Aorta (tissue), 5 donors: ENCODE measurements at regions not wholly inside any gene's neighbourhood (a gene's known extent, or its start where the extent isn't known, plus 50 kb on each side); places are given as distances from the start of the nearest gene placed in this dataset.

Experiments used
- ATAC-seq: fragments of 200-7000 bp; cut with Tn5 transposase; one replicate; pipeline ENCODE4 v1.9.1; 2022; ENCODE audit warnings: moderate library complexity; ENCODE audit not compliant: low FRiP score
- DNase-seq, 2 donors: peaks; one replicate each; pipeline ENCODE4 v3.0.0-alpha.2; 2020
- H3K27ac ChIP-seq, 2 donors: one replicate each; pipeline ENCODE4 v1.5.1; 2013; ENCODE audit warnings: low read length in 2 of 2, mild to moderate bottlenecking in 2 of 2, moderate library complexity in 2 of 2, control low read depth in 1 of 2, inconsistent platforms in 1 of 2, low read depth in 1 of 2
- H3K27me3 ChIP-seq, 2 donors: one replicate each; pipeline ENCODE4 v1.6.1; 2013; ENCODE audit warnings: control low read depth in 1 of 2, low read length in 1 of 2, mild to moderate bottlenecking in 1 of 2, moderate library complexity in 1 of 2; ENCODE audit not compliant: insufficient read depth in 2 of 2, control insufficient read depth in 1 of 2
- H3K36me3 ChIP-seq, 2 donors: one replicate each; pipeline ENCODE4 v1.6.1; 2013; ENCODE audit warnings: control low read depth in 1 of 2, low read length in 1 of 2, mild to moderate bottlenecking in 1 of 2; ENCODE audit not compliant: insufficient read depth in 2 of 2, control insufficient read depth in 1 of 2
- H3K4me1 ChIP-seq, 2 donors: one replicate each; pipeline ENCODE4 v1.6.1; 2013; ENCODE audit warnings: low read length in 2 of 2, control low read depth in 1 of 2, mild to moderate bottlenecking in 1 of 2, moderate library complexity in 1 of 2; ENCODE audit not compliant: insufficient read depth in 2 of 2, control insufficient read depth in 1 of 2
- H3K4me3 ChIP-seq, 2 donors: one replicate each; pipeline ENCODE4 v1.5.1; 2013; ENCODE audit warnings: low read length in 2 of 2, control low read depth in 1 of 2, mild to moderate bottlenecking in 1 of 2
- H3K9me3 ChIP-seq: one replicate; pipeline ENCODE4 v1.6.1; 2013; ENCODE audit warnings: mild to moderate bottlenecking, low read length; ENCODE audit not compliant: control insufficient read depth
- WGBS, 2 donors: extraction: QIAGEN DNeasy Blood & Tissue Kit; methylation state at CpG; one replicate each; pipeline ENCODE4 v1.1.7; 2013; 5-methylcytosine and 5-hydroxymethylcytosine counted together
- intact Hi-C, 2 donors: fragments of 100-400 bp; cut with DNase I; formaldehyde crosslinking; loops; one replicate each; pipeline versions ENCODE4 v1.14.2 to v1.15.0; 2022
- donor health status: healthy with polysubstance abuse.
- donor health status: Bipolar disorder and iron deficiency.
- donor health status: DM: no; HTN: no; CAD: no.
- donor health status: DM: no; HTN: no; CAD: no.
- donor health status: DM: yes; HTN: yes; CAD: no.

DNA sequence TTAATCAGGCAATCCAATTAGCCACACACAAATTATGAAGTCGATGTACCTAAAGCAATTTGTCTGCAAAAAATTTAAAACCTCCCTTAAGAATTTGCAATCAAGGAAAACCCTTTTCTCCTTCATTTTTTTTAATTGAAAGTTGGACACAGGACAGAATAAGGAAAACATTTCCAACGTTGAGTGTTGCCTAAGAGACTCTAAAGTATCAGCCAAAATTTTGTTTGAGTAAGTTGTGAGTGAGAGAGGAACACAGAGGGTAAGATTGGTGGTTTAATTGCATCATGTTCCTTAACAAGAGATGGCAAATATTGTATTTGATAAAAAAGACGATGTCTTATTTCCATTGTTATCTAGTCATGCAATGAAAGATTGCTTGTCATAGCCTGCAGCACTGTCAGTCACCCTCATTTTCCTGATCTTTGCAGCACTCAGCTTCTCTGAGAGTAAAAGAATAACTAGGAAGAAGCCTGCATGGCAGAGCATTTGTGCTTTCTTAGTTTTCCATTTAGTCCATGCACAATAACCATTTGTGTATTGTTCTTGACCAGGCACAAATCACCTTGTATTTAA lies 115.5 kb downstream of the ICOS start:
- no peaks in the 10 kb centered on the region for H3K36me3 ChIP-seq
- H3K9me3 ChIP-seq: no peaks in the 10 kb centered on the region
- ATAC-seq (no peak), DNase-seq (no peak)
- H3K27me3 ChIP-seq: peaks cover 0 to 1% of the 10 kb centered on the region in 2 donors
- no peaks in the 10 kb centered on the region for H3K4me1 ChIP-seq
- WGBS, 2 donors: 22 to 26% methylated on average over 3 of the region's 3 CpGs
- intact Hi-C loops: no loop called here
- H3K4me3 ChIP-seq: no peak overlapping the region
- H3K27ac ChIP-seq: no peak overlapping the region

DNA sequence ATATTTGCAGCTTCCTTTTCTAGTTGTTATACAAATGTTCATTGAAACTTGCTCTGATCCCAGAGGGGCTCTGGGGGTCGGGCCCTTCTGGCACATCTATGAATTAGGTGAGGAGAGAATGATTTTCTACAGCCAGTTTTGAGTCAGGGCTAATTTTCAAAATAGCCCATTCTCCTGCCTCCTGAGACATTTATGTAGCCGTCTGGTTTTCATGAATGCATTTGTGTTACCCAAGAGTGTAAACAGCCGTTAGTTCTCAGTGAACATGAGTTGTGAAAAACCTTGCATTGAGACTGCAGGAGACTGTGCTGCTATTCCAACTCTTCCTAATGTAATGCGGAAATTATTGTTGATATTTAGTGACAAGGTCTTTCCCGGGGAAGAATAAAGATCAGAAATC lies 122.5 kb downstream of the ICOS start:
- DNase-seq (no peak), ATAC-seq (no peak)
- Histone ChIP-seq H3K4me1 (no peaks in the 10 kb centered on the region), H3K27me3 (no peaks in the 10 kb centered on the region), H3K36me3 (no peaks in the 10 kb centered on the region), H3K27ac (no peak overlapping the region), H3K9me3 (no peaks in the 10 kb centered on the region), H3K4me3 (no peak overlapping the region)
- WGBS, 2 donors: 81 to 88% methylated on average over 5 of the region's 5 CpGs
- intact Hi-C loops: no loop called here

DNA sequence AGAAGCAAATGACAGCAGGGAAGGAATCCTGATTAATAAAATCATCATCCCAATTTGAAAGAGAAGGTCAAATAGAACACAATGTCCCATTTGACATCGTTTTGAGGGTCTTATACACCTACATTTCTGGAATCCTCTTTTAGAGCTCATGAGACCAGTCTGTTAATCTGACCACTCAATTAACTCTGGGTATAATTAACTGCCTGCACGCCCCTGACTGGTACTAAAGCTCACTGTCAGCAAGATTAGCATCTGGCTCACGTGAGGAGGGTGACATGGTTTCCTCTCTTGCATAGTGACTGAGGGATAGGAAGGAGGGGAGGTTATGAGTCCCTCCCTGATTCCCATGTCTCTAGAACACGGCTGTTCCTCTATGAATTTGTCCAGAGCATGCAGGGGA lies 124.3 kb downstream of the ICOS start:
- no peak overlapping the region for H3K27ac ChIP-seq
- no peaks in the 10 kb centered on the region for H3K9me3 ChIP-seq
- DNase-seq (no peak), ATAC-seq (no peak)
- H3K4me1 ChIP-seq: no peaks in the 10 kb centered on the region
- H3K4me3 ChIP-seq: no peak overlapping the region
- H3K36me3 ChIP-seq: no peaks in the 10 kb centered on the region
- H3K27me3 ChIP-seq: no peaks in the 10 kb centered on the region
- 83 to 85% methylated on average over 4 of the region's 4 CpGs for WGBS, 2 donors
- intact Hi-C loops: no loop called here

DNA sequence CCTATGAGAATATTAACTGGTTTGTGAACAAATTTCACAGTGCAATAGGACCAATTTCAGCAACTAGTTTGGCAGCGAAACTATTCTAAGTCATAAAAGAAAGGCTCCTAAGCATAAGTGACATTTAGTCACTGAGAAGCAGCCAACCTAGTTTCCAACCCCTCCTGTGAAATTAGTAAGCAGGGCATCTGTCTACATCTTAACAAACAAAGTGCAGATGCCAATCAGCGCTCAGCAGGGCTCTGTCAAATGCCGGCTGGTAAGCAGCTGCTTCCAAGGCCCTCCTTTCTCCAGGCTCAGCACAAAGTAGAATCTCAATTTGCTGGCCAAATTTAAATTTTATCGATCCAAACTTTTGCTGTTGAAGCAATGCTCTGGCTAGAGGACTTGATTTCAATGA lies 124.7 kb downstream of the ICOS start:
- ATAC-seq: no peak
- whole genome bisulfite sequencing, 2 donors: 96 to 98% methylated on average over 4 of the region's 4 CpGs
- Histone ChIP-seq H3K27ac (no peak overlapping the region), H3K27me3 (no peaks in the 10 kb centered on the region), H3K36me3 (no peaks in the 10 kb centered on the region), H3K9me3 (no peaks in the 10 kb centered on the region), H3K4me1 (no peaks in the 10 kb centered on the region), H3K4me3 (no peak overlapping the region)
- intact Hi-C loops: no loop called here
- no peak for DNase-seq

DNA sequence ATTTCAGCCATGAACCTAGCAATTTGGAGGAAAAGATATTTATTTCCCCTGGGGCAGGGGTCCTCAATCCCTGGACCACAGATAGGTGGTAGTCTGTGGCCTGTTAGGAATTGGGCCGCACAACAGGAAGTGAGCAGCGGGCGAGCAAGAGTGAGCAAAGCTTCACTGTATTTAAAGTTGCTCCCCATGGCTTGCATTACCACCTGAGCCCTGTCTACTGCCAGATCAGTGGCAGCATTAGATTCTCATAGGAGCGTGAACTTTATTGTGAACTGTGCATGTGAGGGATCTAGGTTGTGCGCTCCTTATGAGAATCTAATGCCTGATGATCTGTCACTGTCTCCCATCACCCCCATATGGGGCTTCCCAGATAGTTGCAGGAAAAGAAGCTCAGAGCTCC lies 127.6 kb downstream of the ICOS start:
- no peak for DNase-seq
- H3K4me1 ChIP-seq: peaks cover 0 to 4% of the 10 kb centered on the region in 2 donors
- H3K27me3 ChIP-seq: no peaks in the 10 kb centered on the region
- no peak for ATAC-seq
- intact Hi-C loops: no loop called here
- 96 to 99% methylated on average over 5 of the region's 5 CpGs for WGBS, 2 donors
- H3K9me3 ChIP-seq: peaks cover 2% of the 10 kb centered on the region
- H3K36me3 ChIP-seq: no peaks in the 10 kb centered on the region
- H3K27ac ChIP-seq: no peak overlapping the region
- no peak overlapping the region for H3K4me3 ChIP-seq

DNA sequence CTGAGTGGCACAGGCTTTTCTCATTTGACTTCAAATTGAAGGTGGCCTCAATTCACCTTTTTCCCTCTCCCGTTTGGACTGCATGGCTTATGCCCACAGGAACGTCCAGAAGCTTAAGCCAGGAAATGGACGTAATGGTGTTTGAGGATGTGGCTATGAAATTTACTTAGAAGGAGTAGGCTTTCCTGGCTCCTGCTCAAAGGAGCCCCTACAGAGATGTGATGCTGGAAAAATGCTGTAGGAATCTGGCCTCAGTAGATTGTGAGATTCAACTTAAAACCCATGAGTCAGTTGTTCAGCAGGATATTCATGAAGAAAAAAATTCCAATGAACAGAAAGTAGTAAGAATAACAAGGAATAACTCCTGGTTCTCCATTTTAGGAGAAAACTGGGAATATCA lies 129.0 kb downstream of the ICOS start:
- 8 to 14% methylated on average over 3 of the region's 3 CpGs for WGBS, 2 donors
- no peaks in the 10 kb centered on the region for H3K36me3 ChIP-seq

DNA sequence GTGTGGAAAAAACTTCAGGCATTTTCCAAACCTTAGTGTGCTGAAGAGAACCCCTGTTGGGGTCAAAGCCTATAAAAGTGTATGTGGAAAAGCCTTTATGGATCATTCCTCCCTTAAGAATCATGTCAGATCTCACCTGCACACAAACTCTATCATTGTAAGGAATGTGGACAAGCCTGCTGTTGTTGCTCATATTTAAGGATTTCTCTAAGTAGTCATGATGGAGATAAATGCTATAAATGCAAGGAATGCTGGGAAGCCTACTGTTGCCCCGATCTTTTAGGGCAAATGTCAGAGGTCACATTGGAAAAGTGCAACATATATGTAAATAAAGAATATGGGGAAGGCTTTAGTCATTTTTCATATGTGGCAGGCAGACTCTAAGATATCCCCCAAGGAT lies 129.5 kb downstream of the ICOS start:
- H3K27me3 ChIP-seq: no peaks in the 10 kb centered on the region
- ATAC-seq (no peak), DNase-seq (no peak)
- no peak overlapping the region for H3K4me3 ChIP-seq
- no peak overlapping the region for H3K27ac ChIP-seq
- H3K9me3 ChIP-seq: peaks cover 2% of the 10 kb centered on the region
- H3K36me3 ChIP-seq: no peaks in the 10 kb centered on the region
- WGBS, 2 donors: 63 to 69% methylated on average over 1 of the region's 1 CpG
- peaks cover 0 to 4% of the 10 kb centered on the region in 2 donors for H3K4me1 ChIP-seq
- intact Hi-C loops: no loop called here

More for the DNA sequence above, 129.0 kb downstream of the ICOS start:
- ATAC-seq: no peak
- peaks cover 2% of the 10 kb centered on the region for H3K9me3 ChIP-seq
- no peaks in the 10 kb centered on the region for H3K27me3 ChIP-seq
- no peak overlapping the region for H3K27ac ChIP-seq
- no peak overlapping the region for H3K4me3 ChIP-seq
- peaks cover 0 to 4% of the 10 kb centered on the region in 2 donors for H3K4me1 ChIP-seq
- no peak for DNase-seq
- intact Hi-C loops: no loop called here

DNA sequence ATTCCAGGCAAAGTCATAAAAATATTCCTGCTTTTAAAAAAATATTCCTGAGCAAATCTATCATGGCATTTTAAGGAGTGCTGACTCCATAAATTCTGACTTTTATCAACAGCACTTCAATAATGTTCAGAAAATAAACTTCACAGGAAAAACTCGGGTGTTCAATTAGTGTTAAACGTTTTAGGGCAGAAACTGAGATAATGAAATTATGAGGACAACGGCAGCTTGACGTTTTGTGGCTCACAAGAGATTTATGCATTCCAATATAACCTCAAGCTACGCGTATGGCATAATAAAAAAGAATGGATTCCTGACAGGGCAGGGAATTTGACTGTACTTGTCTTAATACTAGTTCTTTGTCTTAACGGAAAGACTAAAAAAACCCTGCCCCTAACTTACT lies 133.2 kb downstream of the ICOS start:
- H3K27ac ChIP-seq: no peak overlapping the region
- H3K36me3 ChIP-seq: no peaks in the 10 kb centered on the region
- DNase-seq (no peak), ATAC-seq (no peak)
- H3K4me3 ChIP-seq: no peak overlapping the region
- intact Hi-C loops: no loop called here
- H3K4me1 ChIP-seq: peaks cover 0 to 4% of the 10 kb centered on the region in 2 donors
- H3K9me3 ChIP-seq: peaks cover 2% of the 10 kb centered on the region
- 40 to 50% methylated on average over 7 of the region's 7 CpGs for WGBS, 2 donors
- H3K27me3 ChIP-seq: no peaks in the 10 kb centered on the region

DNA sequence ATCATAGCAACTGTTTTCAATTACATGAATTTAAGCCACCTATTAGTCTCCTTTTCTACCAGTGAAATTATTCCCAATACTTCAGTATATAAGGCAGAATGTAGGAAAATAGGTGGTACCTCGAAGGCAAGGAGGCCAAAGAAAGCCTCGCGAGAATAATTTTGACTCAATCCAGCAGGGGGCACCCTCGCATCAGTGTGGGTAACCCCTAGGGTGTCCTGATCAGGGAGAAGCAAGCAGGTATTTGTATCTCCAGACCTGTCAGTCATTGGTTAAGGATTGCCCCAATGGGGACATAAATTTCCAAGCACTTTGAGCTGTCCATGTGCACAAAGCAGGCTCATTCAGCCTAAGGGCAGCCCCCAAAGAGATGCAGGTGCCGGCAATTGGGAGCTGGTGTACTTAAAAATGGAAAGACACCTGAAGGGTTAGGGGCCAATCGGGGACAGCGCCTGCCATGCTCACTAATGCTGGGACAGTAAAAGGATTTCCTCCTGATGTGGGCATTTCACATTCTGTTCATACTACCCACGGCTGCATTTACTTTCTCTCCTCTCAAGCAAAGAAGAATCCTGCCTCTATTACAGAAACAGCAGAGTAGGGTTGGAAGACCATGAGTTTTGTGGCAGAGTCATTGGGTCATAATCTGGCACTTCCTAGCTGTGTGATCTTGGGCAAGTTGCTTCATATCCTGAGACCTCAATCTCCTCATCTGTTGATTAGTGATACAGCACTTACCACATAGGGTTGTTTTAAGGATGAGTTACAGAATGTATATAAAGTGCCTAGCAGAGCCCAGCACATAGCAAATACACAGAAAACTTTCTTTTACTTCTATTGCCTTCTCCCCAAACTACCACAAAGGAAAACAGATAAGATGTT lies 136.1 kb downstream of the ICOS start:
- WGBS, 2 donors: 70 to 75% methylated on average over 8 of the region's 8 CpGs
- DNase-seq (no peak), ATAC-seq (no peak)
- no peaks in the 10 kb centered on the region for H3K27me3 ChIP-seq
- H3K4me3 ChIP-seq: no peak overlapping the region
- no peak overlapping the region for H3K27ac ChIP-seq
- H3K4me1 ChIP-seq: peaks cover 0 to 4% of the 10 kb centered on the region in 2 donors
- intact Hi-C loops: no loop called here
- H3K9me3 ChIP-seq: no peaks in the 10 kb centered on the region
- H3K36me3 ChIP-seq: no peaks in the 10 kb centered on the region
